BJ (cell line): ENCODE measurements at regions not wholly inside any gene's neighbourhood (a gene's known extent, or its start where the extent isn't known, plus 50 kb on each side); places are given as distances from the start of the nearest gene placed in this dataset.

ENCODE experiments used
- CTCF ChIA-PET: fragments of 350-600 bp; formaldehyde crosslinking; extraction: SDS; loops from one replicate; lab custom pipeline; 2021; ENCODE audit warnings: antibody characterized with exemption, inconsistent platforms; lab: Yijun Ruan, JAX
- POLR2A ChIA-PET: fragments of 300-600 bp; sonication (Branson Sonifier 250); formaldehyde crosslinking; extraction: SDS; loops from one replicate; lab custom pipeline; 2021; ENCODE audit warnings: antibody characterized with exemption; lab: Charles Lee
- DNase-seq: peaks from one replicate; pipeline ENCODE4 v3.0.0-alpha.2; 2011; ENCODE audit warnings: low read depth
- H3K27me3 ChIP-seq: 2 replicates; pipeline ENCODE4 v1.6.0; 2011; ENCODE audit warnings: low read length; ENCODE audit not compliant: control insufficient read depth, insufficient read depth
- H3K36me3 ChIP-seq: 2 replicates; pipeline ENCODE4 v1.5.1; 2011; ENCODE audit warnings: low read length; ENCODE audit not compliant: control insufficient read depth, insufficient read depth
- H3K4me3 ChIP-seq: 2 replicates; pipeline ENCODE4 v1.5.1; 2011; ENCODE audit warnings: low read depth, mild to moderate bottlenecking, control low read depth, low read length
- CTCF ChIP-seq: IDR thresholded peaks from 2 replicates; pipeline ENCODE4 v1.5.1; 2011; ENCODE audit warnings: low read depth, mild to moderate bottlenecking, control low read depth, inconsistent platforms, low read length, moderate library complexity; ENCODE audit not compliant: insufficient read depth

GRCh38 chr5:161078793-161079192 is 226.8 kb upstream of the ATP10B start:
- Histone ChIP-seq H3K27me3 (no peaks in the 10 kb centered on the region), H3K4me3 (no peak overlapping the region), H3K36me3 (no peaks in the 10 kb centered on the region)
- ChIA-PET CTCF (no interaction called here), POLR2A (no interaction called here)
- no peak for TF ChIP-seq CTCF
- DNase-seq = no peak

- no peak for TF ChIP-seq CTCF
- POLR2A ChIA-PET = no interaction called here
- Histone ChIP-seq H3K36me3 (no peaks in the 10 kb centered on the region), H3K27me3 (no peaks in the 10 kb centered on the region), H3K4me3 (no peak overlapping the region)
- CTCF ChIA-PET = no interaction called here
- DNase-seq = no peak
Observed at GRCh38 chr5:161077936-161078545, 226.0 kb upstream of the ATP10B start.

GRCh38 chr5:161077496-161077895 is 225.5 kb upstream of the ATP10B start:
- Histone ChIP-seq H3K36me3 (no peaks in the 10 kb centered on the region), H3K4me3 (no peak overlapping the region), H3K27me3 (no peaks in the 10 kb centered on the region)
- no peak for TF ChIP-seq CTCF
- POLR2A ChIA-PET = no interaction called here
- no peak for DNase-seq
- CTCF ChIA-PET = no interaction called here

GRCh38 chr5:161064781-161065180 is 212.8 kb upstream of the ATP10B start:
- ChIA-PET POLR2A (no interaction called here), CTCF (no interaction called here)
- Histone ChIP-seq H3K4me3 (no peak overlapping the region), H3K36me3 (no peaks in the 10 kb centered on the region), H3K27me3 (no peaks in the 10 kb centered on the region)
- no peak for TF ChIP-seq CTCF
- no peak for DNase-seq

- TF ChIP-seq CTCF = no peak
- ChIA-PET CTCF (no interaction called here), POLR2A (no interaction called here)
- Histone ChIP-seq H3K4me3 (no peak overlapping the region), H3K27me3 (no peaks in the 10 kb centered on the region), H3K36me3 (no peaks in the 10 kb centered on the region)
- no peak for DNase-seq
Observed at GRCh38 chr5:161064297-161064696, 212.3 kb upstream of the ATP10B start.
